ENCODE measurements at regions not wholly inside any gene's neighbourhood (a gene's known extent, or its start where the extent isn't known, plus 50 kb on each side); places are given as distances from the start of the nearest gene placed in this dataset.

- Histone ChIP-seq H3K79me2 (ENCODE audit: insufficient read depth, low read depth) (no peaks in the 10 kb centered on the region), H3K36me3 (ENCODE audit: insufficient read depth) (no peaks in the 10 kb centered on the region), H3K4me2 (no peak overlapping the region), H3K9ac (no peak overlapping the region), H3K27ac (no peak overlapping the region), H3K27me3 (ENCODE audit: insufficient read depth, low read depth) (no peaks in the 10 kb centered on the region), H3K4me3 (IDR thresholded peaks at IDR 0.05; ENCODE audit: insufficient read depth, low read depth, low read length) (no peak overlapping the region), H2AFZ (ENCODE audit: low read depth) (no peak overlapping the region), H4K20me1 (ENCODE audit: insufficient read depth) (no peaks in the 10 kb centered on the region), H3K4me1 (ENCODE audit: low read depth, poor library complexity, severe bottlenecking) (no peaks in the 10 kb centered on the region)
- TF ChIP-seq CTCF (conservative IDR thresholded peaks at IDR 0.05; ENCODE audit: low read depth, low read length): no peak
Observed at GRCh38 chr7:91527460-91527859, 263.2 kb downstream of the FZD1 start.

GRCh38 chr7:91533996-91534395 lies 269.8 kb downstream of the FZD1 start:
- Histone ChIP-seq H3K9ac (no peak overlapping the region), H3K4me1 (ENCODE audit: low read depth, poor library complexity, severe bottlenecking) (no peaks in the 10 kb centered on the region), H3K79me2 (ENCODE audit: insufficient read depth, low read depth) (no peaks in the 10 kb centered on the region), H4K20me1 (ENCODE audit: insufficient read depth) (no peaks in the 10 kb centered on the region), H3K36me3 (ENCODE audit: insufficient read depth) (no peaks in the 10 kb centered on the region), H2AFZ (ENCODE audit: low read depth) (no peak overlapping the region), H3K4me2 (no peak overlapping the region), H3K27ac (no peak overlapping the region), H3K4me3 (IDR thresholded peaks at IDR 0.05; ENCODE audit: insufficient read depth, low read depth, low read length) (no peak overlapping the region), H3K27me3 (ENCODE audit: insufficient read depth, low read depth) (no peaks in the 10 kb centered on the region)
- TF ChIP-seq CTCF (conservative IDR thresholded peaks at IDR 0.05; ENCODE audit: low read depth, low read length): no peak

GRCh38 chr7:91537260-91538152 lies 273.3 kb downstream of the FZD1 start:
- no peak overlapping the region for H2AFZ ChIP-seq (ENCODE audit: low read depth)
- H3K36me3 ChIP-seq (ENCODE audit: insufficient read depth): no peaks in the 10 kb centered on the region
- H3K27ac ChIP-seq: no peak overlapping the region
- H4K20me1 ChIP-seq (ENCODE audit: insufficient read depth): no peaks in the 10 kb centered on the region
- no peak overlapping the region for H3K9ac ChIP-seq
- H3K4me3 ChIP-seq (IDR thresholded peaks at IDR 0.05; ENCODE audit: insufficient read depth, low read depth, low read length): no peak overlapping the region
- no peaks in the 10 kb centered on the region for H3K79me2 ChIP-seq (ENCODE audit: insufficient read depth, low read depth)
- H3K27me3 ChIP-seq (ENCODE audit: insufficient read depth, low read depth): no peaks in the 10 kb centered on the region
- no peak for TF ChIP-seq CTCF (conservative IDR thresholded peaks at IDR 0.05; ENCODE audit: low read depth, low read length)
- no peaks in the 10 kb centered on the region for H3K4me1 ChIP-seq (ENCODE audit: low read depth, poor library complexity, severe bottlenecking)
- no peak overlapping the region for H3K4me2 ChIP-seq

GRCh38 chr7:91541641-91542040 lies 277.4 kb downstream of the FZD1 start:
- no peak for TF ChIP-seq CTCF (conservative IDR thresholded peaks at IDR 0.05; ENCODE audit: low read depth, low read length)
- Histone ChIP-seq H2AFZ (ENCODE audit: low read depth) (no peak overlapping the region), H3K36me3 (ENCODE audit: insufficient read depth) (no peaks in the 10 kb centered on the region), H3K79me2 (ENCODE audit: insufficient read depth, low read depth) (no peaks in the 10 kb centered on the region), H3K27me3 (ENCODE audit: insufficient read depth, low read depth) (no peaks in the 10 kb centered on the region), H3K4me2 (no peak overlapping the region), H3K27ac (no peak overlapping the region), H3K4me1 (ENCODE audit: low read depth, poor library complexity, severe bottlenecking) (no peaks in the 10 kb centered on the region), H4K20me1 (ENCODE audit: insufficient read depth) (no peaks in the 10 kb centered on the region), H3K4me3 (IDR thresholded peaks at IDR 0.05; ENCODE audit: insufficient read depth, low read depth, low read length) (no peak overlapping the region), H3K9ac (no peak overlapping the region)

Measured in KMS-11 (cell line).